Muscle layer of colon (tissue), 2 donors: ENCODE measurements at regions not wholly inside any gene's neighbourhood (a gene's known extent, or its start where the extent isn't known, plus 50 kb on each side); places are given as distances from the start of the nearest gene placed in this dataset.
A peak's percentile ranks its signal among the peaks of the same experiment; 100 is the strongest.

Experiments
- H3K27ac ChIP-seq: one replicate; pipeline ENCODE4 v1.7.0; 2013; ENCODE audit warnings: low read depth, mild to moderate bottlenecking, low read length, moderate library complexity
- H3K27me3 ChIP-seq, 2 donors: one replicate each; pipeline ENCODE4 v1.7.0; 2013; ENCODE audit warnings: low read length in 2 of 2, mild to moderate bottlenecking in 2 of 2; ENCODE audit not compliant: insufficient read depth in 2 of 2, control insufficient read depth in 1 of 2
- H3K36me3 ChIP-seq: one replicate; pipeline ENCODE4 v1.7.0; 2013; ENCODE audit warnings: mild to moderate bottlenecking, low read length; ENCODE audit not compliant: insufficient read depth
- H3K4me1 ChIP-seq: one replicate; pipeline ENCODE4 v1.7.0; 2013; ENCODE audit warnings: mild to moderate bottlenecking, low read length; ENCODE audit not compliant: insufficient read depth
- H3K4me3 ChIP-seq, 2 donors: one replicate each; pipeline ENCODE4 v1.7.0; 2013; ENCODE audit warnings: low read length in 2 of 2, low read depth in 1 of 2, mild to moderate bottlenecking in 1 of 2, moderate library complexity in 1 of 2
- H3K9ac ChIP-seq: one replicate; pipeline ENCODE4 v1.7.0; 2013; ENCODE audit warnings: low read length
- H3K9me3 ChIP-seq: one replicate; pipeline ENCODE4 v1.7.0; 2013; ENCODE audit warnings: mild to moderate bottlenecking, low read length
- donor health status: abdominal sarcoma.
- donor health status: Adenocarcinoma of cecum.

DNA sequence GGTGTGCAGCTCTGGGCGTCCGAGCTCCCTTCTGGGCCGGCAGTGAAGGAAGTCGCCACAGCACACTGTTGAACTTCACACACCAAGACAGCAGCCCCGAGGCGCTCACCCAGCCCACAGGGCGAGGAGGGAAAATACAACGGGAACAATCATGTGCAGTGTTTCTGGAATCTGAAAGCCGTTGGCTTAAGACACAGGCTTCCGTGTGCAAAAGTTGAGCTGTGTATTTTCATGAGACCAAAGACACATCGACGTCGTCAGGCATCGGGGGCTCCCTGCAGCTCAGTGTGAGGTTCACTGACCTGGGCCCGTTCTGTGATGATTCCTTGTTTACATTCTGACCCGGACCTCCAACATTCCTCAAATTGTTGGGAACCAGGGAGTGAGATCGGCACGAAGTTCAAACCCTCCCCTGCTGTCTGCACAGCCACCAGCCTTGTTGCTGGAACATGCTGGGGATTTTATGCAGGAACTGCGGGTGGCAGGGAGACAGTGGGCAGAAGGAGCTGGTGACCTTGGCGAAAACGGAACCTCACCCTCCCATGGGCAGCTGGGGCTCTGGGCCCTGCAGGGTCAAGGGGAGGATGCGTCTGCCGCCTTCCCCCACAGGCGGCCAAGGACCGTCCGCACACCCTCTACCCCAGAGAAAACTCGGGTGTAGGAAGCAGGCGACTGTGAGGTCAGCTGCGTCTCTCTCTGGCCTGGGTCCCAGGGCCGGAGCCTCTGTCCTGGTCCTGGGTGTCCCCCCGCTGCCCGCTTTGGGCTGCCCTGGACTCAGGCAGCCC is 72.2 kb downstream of the METRNL start:
- Histone ChIP-seq H3K9ac (no peak overlapping the region), H3K4me3 (no peak overlapping the region), H3K27me3 (no peaks in the 10 kb centered on the region), H3K9me3 (no peaks in the 10 kb centered on the region), H3K4me1 (no peaks in the 10 kb centered on the region), H3K36me3 (no peaks in the 10 kb centered on the region), H3K27ac (no peak overlapping the region)

DNA sequence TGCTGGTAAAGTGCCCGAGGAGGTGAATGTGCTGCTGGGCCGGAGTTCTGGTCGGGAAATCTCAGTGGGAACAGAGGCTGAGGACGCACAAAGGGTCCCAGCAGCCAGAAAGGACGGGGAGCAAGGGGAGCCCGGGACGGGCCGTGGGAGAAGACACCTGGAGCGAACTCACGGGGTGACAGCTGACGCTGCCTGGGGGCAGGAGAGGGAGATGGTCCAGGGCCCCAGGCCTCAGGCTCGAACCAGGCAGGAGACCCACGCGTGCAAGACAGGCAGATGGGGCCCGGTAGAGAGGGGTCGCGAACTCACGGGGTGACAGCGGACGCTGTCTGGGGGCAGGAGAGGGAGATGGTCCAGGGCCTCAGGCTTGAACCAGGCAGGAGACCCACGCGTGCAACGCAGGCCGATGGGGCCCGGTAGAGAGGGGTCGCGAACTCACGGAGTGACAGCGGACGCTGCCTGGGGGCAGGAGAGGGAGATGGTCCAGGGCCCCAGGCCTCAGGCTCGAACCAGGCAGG is 72.9 kb downstream of the METRNL start:
- H3K36me3 ChIP-seq, result no peaks in the 10 kb centered on the region
- H3K9me3 ChIP-seq, result no peaks in the 10 kb centered on the region
- H3K9ac ChIP-seq, result no peak overlapping the region
- no peaks in the 10 kb centered on the region for H3K4me1 ChIP-seq
- H3K27me3 ChIP-seq, result no peaks in the 10 kb centered on the region
- H3K27ac ChIP-seq, result no peak overlapping the region
- no peak overlapping the region for H3K4me3 ChIP-seq

DNA sequence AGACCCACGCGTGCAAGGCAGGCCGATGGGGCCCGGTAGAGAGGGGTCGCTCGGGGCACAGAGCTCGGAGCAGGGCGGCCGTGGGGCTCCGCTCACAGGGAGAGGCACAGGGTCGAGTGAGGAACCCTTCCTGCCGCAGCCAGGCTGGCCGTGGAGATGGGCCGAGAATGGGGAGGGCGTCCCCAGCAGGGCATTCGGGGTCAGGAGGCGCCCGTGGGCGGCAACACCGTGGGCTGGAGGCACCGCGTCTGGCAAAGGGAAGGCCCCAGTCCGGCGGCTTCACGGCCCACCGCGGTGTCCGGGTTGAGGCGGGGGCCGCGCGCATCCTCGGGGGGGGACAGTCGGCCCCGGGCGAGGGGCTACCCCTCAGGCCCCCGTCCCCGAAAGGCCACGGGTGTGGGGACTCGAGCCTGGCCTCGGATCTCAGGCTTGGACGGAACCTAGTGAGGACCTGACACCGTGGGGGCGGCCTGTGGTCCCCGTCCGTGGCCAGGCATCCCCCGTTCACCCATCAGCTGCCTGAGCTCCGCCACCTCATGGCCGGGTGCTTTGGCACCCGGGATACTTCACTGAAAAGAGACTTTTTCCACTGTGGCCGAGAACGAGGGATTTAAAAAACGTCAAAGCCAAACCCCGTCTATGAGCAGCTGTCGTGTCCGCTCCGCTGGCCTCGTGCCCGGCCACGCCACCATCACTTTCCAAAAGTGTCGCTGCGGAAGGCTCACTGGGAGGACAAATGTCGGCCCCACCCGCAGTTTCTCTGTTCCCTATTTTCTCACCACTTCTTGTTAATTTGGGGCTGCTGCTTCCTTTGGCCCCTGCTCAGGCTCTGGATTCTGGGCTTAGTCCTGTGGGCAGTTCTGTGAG is 73.6 kb downstream of the METRNL start:
- Histone ChIP-seq H3K36me3 (no peaks in the 10 kb centered on the region), H3K27me3 (no peaks in the 10 kb centered on the region), H3K27ac (no peak overlapping the region), H3K9ac (no peak overlapping the region), H3K9me3 (no peaks in the 10 kb centered on the region), H3K4me3 (no peak overlapping the region), H3K4me1 (no peaks in the 10 kb centered on the region)

DNA sequence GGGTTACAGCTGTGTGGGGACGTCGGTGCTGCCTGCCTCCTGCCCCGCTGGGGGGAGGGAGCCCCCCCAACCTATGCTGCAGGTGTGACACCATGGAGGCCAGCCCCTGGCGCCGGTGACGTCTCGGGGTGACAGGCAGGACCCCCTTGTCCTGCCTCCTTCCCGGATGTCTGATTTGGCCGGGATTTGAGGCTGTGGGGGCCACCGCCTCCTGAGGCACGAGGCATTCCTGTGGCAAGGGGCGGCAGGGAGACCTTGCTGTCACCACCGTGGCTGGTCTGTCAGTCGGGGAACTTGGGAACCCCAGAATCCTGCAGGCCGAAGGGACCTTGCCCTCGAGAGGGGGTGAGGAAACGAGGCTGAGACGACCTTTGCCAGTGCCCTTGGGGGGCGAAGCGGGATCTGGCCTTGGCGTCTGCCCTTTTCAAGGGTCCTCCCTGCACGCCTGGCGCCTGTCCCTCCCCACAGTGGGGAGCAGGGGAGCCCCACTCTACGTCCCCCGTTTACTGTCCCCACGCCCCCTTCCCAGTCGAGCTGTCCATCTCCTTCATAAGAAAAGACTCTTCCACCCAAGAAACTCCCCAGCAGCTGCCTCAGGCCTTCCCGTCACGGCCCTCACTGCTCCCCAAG is 74.4 kb downstream of the METRNL start:
- peak overlapping the region; percentile 14 for H3K27ac ChIP-seq
- H3K9me3 ChIP-seq, result no peaks in the 10 kb centered on the region
- H3K36me3 ChIP-seq, result no peaks in the 10 kb centered on the region
- no peak overlapping the region for H3K4me3 ChIP-seq
- no peaks in the 10 kb centered on the region for H3K4me1 ChIP-seq
- no peak overlapping the region for H3K9ac ChIP-seq
- no peaks in the 10 kb centered on the region for H3K27me3 ChIP-seq

DNA sequence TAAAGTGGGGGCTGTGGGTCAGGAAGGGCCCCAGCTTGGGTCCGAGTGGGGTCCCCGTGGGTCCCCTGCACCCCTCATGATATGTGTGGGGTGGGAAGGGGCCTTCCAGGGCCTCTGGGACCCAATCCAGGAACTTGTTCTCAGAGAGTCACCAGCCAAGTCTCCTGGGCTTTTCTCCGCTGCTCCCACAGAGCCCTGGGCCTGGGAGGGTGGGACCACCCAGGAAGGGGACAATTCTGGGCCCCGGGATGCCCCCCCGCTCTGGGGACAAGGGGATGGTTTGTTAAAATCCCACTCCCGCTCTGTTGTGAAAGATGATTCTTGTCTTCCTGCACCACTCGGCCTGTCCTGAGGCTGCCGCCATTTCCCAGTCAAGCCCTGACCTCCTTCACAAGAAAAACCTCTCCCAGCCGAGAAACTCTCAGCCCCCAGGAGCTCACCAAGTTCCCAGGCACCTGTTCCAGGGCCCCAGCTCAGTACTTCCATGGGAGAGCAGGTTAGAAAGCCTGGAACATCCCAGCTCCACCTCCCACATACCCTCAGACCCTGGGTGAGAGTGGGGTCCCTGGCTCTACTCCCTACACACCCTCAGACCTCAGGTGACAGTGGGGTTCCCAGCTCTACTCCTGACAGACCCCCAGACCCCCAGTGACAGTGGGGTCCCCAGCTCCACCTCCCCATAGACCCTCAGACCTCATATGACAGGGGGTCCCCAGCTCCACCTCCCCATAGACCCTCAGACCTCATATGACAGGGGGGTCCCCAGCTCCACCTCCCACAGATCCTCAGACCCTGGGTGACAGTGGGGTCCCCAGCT is 75.1 kb downstream of the METRNL start:
- no peaks in the 10 kb centered on the region for H3K4me1 ChIP-seq
- H3K36me3 ChIP-seq, result no peaks in the 10 kb centered on the region
- no peak overlapping the region for H3K9ac ChIP-seq
- no peaks in the 10 kb centered on the region for H3K27me3 ChIP-seq
- H3K27ac ChIP-seq, result no peak overlapping the region
- no peak overlapping the region for H3K4me3 ChIP-seq
- no peaks in the 10 kb centered on the region for H3K9me3 ChIP-seq

DNA sequence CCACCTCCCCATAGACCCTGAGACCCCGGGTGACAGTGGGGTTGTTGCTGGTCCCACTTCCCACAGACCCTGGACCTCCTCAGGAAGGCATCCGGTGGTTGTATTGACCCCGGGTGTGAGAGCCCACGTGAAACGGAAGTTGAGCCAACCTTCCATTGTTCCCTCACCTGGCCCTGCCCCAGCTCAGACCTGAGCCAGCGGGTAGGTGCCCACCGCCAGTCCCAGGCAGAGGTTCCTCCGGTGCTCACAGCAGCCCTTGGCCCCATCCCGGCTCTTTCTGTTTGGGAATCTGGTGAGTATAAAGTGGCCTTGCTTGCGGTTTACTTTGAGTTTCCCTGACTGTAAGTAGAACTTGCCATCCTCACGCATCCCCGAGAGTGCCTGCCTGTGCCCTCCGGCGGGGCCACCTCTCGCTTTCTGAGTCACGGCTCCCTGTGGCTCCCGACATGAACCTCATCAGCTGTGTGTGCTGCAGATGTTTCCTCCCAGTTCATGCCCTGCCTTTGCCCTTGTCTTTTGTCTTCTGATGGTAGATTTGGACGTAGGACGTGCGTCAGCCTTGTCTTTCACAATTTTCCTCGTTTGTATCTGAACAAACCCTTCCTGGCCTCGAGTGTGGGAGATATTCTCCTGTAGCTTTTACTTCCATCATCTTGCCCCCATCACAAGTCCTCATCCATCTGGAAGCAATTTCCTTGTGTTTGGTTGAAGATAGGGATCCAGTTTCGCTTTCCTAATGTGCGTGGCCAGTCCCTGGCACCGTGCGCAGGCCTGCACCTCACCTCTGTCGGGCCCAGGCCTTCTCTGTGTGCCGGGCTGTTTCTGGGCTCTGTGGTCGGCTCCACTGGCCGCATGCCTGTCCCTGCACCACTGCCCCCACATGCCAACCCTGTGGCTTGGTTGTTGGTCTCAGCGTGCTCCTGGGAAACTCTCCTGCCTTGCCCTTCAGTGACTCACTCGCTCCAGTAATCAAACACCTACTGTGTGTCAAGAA is 76.0 kb downstream of the METRNL start:
- Histone ChIP-seq H3K27ac (no peak overlapping the region), H3K9me3 (no peaks in the 10 kb centered on the region), H3K4me3 (no peak overlapping the region), H3K27me3 (no peaks in the 10 kb centered on the region), H3K4me1 (no peaks in the 10 kb centered on the region), H3K9ac (no peak overlapping the region), H3K36me3 (no peaks in the 10 kb centered on the region)

DNA sequence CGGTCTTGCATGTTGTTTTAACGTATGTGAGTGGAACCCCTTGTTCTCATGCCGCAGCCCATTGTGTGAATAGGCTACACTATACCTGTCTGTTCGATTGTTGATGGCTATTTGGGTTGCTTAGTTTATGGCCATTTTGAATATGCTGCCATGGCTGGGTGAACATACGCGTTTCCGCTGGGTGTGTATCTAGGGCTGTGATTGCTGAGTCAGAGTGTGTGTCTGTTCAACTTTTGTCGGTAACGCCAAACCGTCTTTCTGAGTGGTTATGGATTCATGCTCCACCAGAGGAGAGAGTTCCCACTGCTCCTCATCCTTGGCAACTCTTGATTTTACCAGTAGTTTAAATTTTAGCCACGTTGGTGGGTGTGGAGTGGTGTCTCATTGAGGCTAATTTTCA is 77.0 kb downstream of the METRNL start:
- H3K27ac ChIP-seq, result no peak overlapping the region
- no peaks in the 10 kb centered on the region for H3K27me3 ChIP-seq
- no peak overlapping the region for H3K4me3 ChIP-seq
- no peaks in the 10 kb centered on the region for H3K36me3 ChIP-seq
- H3K4me1 ChIP-seq, result no peaks in the 10 kb centered on the region
- no peak overlapping the region for H3K9ac ChIP-seq
- H3K9me3 ChIP-seq, result no peaks in the 10 kb centered on the region

DNA sequence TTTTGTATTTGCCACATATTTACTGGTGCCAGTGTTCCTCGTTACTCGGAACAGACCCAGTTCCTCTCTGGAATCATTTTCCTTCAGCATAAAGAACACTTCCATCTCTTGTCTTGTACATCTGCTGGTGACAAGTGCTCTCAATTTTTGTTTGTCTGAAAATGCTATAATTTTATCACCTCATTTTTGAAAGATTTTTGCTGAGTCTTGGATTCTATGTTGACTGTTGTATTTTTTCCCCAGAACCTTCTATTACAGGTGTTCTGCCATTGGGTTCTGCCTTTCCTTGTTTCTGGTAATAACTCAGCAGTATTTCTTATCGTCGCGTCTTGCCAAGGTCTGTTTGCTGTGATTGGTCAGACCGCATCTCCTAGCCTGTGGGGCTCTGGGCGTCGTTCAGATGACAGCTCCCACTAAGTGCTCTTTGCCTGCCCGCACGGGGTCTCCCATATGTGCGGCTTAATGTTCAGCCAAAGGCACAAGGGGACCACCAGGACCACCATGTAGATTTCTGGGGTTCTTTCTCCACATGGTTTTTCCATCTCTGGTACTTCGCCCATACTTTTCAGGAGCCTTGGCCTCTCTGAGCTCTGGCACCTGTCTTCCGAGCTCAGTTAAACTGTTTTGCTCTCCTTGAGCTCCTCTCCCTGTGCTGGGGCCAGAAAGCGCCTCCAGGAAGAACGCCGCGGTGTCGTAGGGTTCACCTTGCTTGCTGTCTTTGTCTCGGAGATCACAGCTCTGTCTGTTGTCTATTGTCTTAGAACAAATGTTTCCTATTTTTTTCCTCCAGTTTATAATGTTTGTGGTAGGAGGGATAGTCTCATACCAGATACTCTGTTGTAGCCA is 80.0 kb downstream of the METRNL start:
- H3K9ac ChIP-seq, result no peak overlapping the region
- H3K9me3 ChIP-seq, result no peaks in the 10 kb centered on the region
- no peaks in the 10 kb centered on the region for H3K36me3 ChIP-seq
- no peak overlapping the region for H3K27ac ChIP-seq
- no peaks in the 10 kb centered on the region for H3K4me1 ChIP-seq
- H3K27me3 ChIP-seq, result no peaks in the 10 kb centered on the region
- H3K4me3 ChIP-seq, result no peak overlapping the region

DNA sequence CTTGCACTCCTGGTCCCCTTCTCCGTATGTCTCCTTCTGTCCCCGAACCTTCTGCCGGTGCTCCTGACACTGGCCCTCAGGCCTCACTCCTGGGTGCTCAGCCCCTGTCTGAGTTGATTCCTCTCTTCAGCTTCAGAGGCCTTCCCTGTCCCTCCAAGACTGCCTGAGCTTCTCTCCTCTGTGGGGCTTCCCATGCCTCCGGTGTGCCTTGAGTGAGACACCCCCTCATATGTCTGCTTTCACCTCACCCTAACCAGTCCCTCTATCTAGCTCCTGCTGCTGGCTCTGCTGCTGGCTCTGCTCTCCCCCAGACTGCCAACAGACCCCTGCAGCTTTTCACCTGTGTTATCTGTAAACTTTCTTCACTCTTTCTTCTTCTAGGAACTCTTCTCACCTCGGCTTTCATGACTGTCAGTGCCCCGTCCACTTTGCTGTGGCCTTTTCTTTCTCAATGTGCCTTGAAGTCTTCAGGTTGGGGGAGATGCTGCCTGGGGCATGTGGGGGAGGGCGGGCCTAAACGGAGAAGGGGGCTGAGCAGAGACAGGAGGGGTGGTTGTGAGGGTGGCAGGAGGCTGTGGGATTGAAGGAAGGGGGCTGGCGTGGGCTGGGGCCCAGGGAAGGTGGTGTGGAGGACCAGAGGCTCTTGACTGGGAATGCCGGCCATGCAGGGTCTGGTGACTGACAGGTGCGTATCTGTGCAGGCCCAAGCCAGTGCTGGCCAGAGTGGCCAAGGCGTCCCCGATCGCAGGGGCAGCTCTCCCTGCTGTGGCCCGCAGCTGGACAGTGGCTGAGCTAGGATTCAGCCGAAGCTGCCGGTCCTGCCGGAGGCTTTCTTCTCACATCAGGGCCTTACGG is 81.3 kb downstream of the METRNL start:
- H3K9me3 ChIP-seq, result no peaks in the 10 kb centered on the region
- H3K27me3 ChIP-seq, result no peaks in the 10 kb centered on the region
- no peak overlapping the region for H3K27ac ChIP-seq
- H3K4me1 ChIP-seq, result no peaks in the 10 kb centered on the region
- H3K9ac ChIP-seq, result no peak overlapping the region
- H3K36me3 ChIP-seq, result no peaks in the 10 kb centered on the region
- H3K4me3 ChIP-seq, result no peak overlapping the region
